ENCODE measurements at regions not wholly inside any gene's neighbourhood (a gene's known extent, or its start where the extent isn't known, plus 50 kb on each side); places are given as distances from the start of the nearest gene placed in this dataset.

DNA sequence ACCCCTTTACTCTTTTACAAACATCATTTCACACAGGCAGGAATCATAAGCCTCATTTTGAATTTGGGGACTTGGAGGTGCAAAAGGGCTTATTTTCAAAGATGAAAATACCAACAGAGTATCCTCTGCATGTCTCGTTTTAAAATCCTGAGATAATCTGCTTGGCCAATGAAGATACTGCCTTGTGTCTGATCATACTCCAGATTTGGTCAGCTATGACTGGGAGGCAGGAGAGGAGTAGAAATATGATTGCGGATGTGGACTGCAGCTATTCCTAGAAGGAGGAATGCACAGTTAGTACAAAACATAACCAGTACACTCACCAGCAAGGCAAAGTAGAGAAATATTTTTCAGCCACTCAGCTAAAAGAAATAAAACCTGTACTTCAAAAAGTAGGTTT lies 342.3 kb downstream of the RPRM start:
- H3K27ac ChIP-seq (ENCODE audit: low read depth in 2 of 2, low read length in 1 of 2) = no peak overlapping the region
- H3K4me3 ChIP-seq (ENCODE audit: low read depth in 2 of 2, low read length in 1 of 2) = no peak overlapping the region
- no peak overlapping the region for H3K4me2 ChIP-seq
- CTCF ChIA-PET = interaction anchor here (0.9 kb wide), 1 partner anchor 9 kb away, joined by 3 read pairs; no protein-coding TSS in a partner anchor
- H3F3A ChIP-seq (replicated peaks; ENCODE audit: insufficient read depth) = no peaks in the 10 kb centered on the region
- 14% methylated on average over 2 of the region's 2 CpGs for WGBS (ENCODE audit: low lambda C conversion rate)
- DNase-seq = no peak
- no peaks in the 10 kb centered on the region for H3K79me2 ChIP-seq (ENCODE audit: insufficient read depth)
- no peak overlapping the region for H3K9ac ChIP-seq
- H4K20me1 ChIP-seq (ENCODE audit: insufficient read depth) = no peaks in the 10 kb centered on the region
- H2AFZ ChIP-seq (ENCODE audit: low read depth) = no peak overlapping the region
- H3K27me3 ChIP-seq (ENCODE audit: insufficient read depth) = no peaks in the 10 kb centered on the region
- no peaks in the 10 kb centered on the region for H3K9me2 ChIP-seq
- TF ChIP-seq TAF1 (IDR thresholded peaks at IDR 0.05; ENCODE audit: borderline replicate concordance, low read depth, low read length) (no peak), SIN3A (IDR thresholded peaks at IDR 0.05; ENCODE audit: borderline replicate concordance, low read depth, low read length) (no peak)
- POLR2A ChIA-PET = no interaction called here
- no peaks in the 10 kb centered on the region for H3K9me3 ChIP-seq
- no peaks in the 10 kb centered on the region for H3K36me3 ChIP-seq (replicated peaks in 1 of 2; ENCODE audit: control insufficient read depth in 1 of 2, insufficient read depth in 2 of 2, low read length in 1 of 2)
- H3K4me1 ChIP-seq (ENCODE audit: control insufficient read depth in 1 of 2, insufficient read depth in 2 of 2, low read depth in 1 of 2, low read length in 1 of 2) = no peaks in the 10 kb centered on the region

- no peak for TF ChIP-seq RCOR1 (IDR thresholded peaks at IDR 0.05; ENCODE audit: low read length)
- TF ChIP-seq, protein P1, sequence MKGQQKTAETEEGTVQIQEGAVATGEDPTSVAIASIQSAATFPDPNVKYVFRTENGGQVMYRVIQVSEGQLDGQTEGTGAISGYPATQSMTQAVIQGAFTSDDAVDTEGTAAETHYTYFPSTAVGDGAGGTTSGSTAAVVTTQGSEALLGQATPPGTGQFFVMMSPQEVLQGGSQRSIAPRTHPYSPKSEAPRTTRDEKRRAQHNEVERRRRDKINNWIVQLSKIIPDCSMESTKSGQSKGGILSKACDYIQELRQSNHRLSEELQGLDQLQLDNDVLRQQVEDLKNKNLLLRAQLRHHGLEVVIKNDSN (IDR thresholded peaks at IDR 0.05; ENCODE audit: borderline replicate concordance, low read depth) = no peak
These were observed 343.8 kb downstream of the RPRM start for GRCh38 chr2:153134725-153135124.

GRCh38 chr2:153133716-153134115 lies 344.8 kb downstream of the RPRM start:
- no peak overlapping the region for H3K4me3 ChIP-seq (ENCODE audit: low read depth in 2 of 2, low read length in 1 of 2)
- no peak overlapping the region for H3K9ac ChIP-seq
- no peaks in the 10 kb centered on the region for H3K4me1 ChIP-seq (ENCODE audit: control insufficient read depth in 1 of 2, insufficient read depth in 2 of 2, low read depth in 1 of 2, low read length in 1 of 2)
- TF ChIP-seq, protein P2, sequence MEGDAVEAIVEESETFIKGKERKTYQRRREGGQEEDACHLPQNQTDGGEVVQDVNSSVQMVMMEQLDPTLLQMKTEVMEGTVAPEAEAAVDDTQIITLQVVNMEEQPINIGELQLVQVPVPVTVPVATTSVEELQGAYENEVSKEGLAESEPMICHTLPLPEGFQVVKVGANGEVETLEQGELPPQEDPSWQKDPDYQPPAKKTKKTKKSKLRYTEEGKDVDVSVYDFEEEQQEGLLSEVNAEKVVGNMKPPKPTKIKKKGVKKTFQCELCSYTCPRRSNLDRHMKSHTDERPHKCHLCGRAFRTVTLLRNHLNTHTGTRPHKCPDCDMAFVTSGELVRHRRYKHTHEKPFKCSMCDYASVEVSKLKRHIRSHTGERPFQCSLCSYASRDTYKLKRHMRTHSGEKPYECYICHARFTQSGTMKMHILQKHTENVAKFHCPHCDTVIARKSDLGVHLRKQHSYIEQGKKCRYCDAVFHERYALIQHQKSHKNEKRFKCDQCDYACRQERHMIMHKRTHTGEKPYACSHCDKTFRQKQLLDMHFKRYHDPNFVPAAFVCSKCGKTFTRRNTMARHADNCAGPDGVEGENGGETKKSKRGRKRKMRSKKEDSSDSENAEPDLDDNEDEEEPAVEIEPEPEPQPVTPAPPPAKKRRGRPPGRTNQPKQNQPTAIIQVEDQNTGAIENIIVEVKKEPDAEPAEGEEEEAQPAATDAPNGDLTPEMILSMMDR (IDR thresholded peaks at IDR 0.05) = no peak
- TF ChIP-seq, protein P3, sequence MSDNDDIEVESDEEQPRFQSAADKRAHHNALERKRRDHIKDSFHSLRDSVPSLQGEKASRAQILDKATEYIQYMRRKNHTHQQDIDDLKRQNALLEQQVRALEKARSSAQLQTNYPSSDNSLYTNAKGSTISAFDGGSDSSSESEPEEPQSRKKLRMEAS (IDR thresholded peaks at IDR 0.05; ENCODE audit: low read depth) = no peak
- TF ChIP-seq RAD21 (IDR thresholded peaks at IDR 0.05; ENCODE audit: low read length) (no peak), EZH2phosphoT487 (IDR thresholded peaks at IDR 0.05; ENCODE audit: borderline replicate concordance, low read depth) (no peak), RFX5 (IDR thresholded peaks at IDR 0.05; ENCODE audit: low read length) (no peak), RCOR1 (IDR thresholded peaks at IDR 0.05; ENCODE audit: low read length) (no peak), NFIC (IDR thresholded peaks at IDR 0.05; ENCODE audit: borderline replicate concordance) (no peak), RXRA (IDR thresholded peaks at IDR 0.05; ENCODE audit: borderline replicate concordance, low read depth) (no peak), GATA2 (CRISPR knock-in tag; IDR thresholded peaks at IDR 0.05) (no peak)
- TF ChIP-seq, protein P4, sequence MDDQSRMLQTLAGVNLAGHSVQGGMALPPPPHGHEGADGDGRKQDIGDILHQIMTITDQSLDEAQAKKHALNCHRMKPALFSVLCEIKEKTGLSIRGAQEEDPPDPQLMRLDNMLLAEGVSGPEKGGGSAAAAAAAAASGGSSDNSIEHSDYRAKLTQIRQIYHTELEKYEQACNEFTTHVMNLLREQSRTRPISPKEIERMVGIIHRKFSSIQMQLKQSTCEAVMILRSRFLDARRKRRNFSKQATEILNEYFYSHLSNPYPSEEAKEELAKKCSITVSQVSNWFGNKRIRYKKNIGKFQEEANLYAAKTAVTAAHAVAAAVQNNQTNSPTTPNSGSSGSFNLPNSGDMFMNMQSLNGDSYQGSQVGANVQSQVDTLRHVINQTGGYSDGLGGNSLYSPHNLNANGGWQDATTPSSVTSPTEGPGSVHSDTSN (IDR thresholded peaks at IDR 0.05) = no peak
- WGBS (ENCODE audit: low lambda C conversion rate) = 3% methylated on average over 4 of the region's 4 CpGs
- no peak overlapping the region for H2AFZ ChIP-seq (ENCODE audit: low read depth)
- CTCF ChIA-PET = interaction anchor here (0.9 kb wide), 1 partner anchor 9 kb away, joined by 3 read pairs; no protein-coding TSS in a partner anchor
- no peak overlapping the region for H3K4me2 ChIP-seq
- DNase-seq = no peak
- H3K9me3 ChIP-seq = no peaks in the 10 kb centered on the region
- no peaks in the 10 kb centered on the region for H3K36me3 ChIP-seq (replicated peaks in 1 of 2; ENCODE audit: control insufficient read depth in 1 of 2, insufficient read depth in 2 of 2, low read length in 1 of 2)
- H3K27ac ChIP-seq (ENCODE audit: low read depth in 2 of 2, low read length in 1 of 2) = no peak overlapping the region
- no peaks in the 10 kb centered on the region for H4K20me1 ChIP-seq (ENCODE audit: insufficient read depth)
- POLR2A ChIA-PET = no interaction called here
- no peaks in the 10 kb centered on the region for H3K27me3 ChIP-seq (ENCODE audit: insufficient read depth)
- no peaks in the 10 kb centered on the region for H3K79me2 ChIP-seq (ENCODE audit: insufficient read depth)
- no peaks in the 10 kb centered on the region for H3F3A ChIP-seq (replicated peaks; ENCODE audit: insufficient read depth)
- no peaks in the 10 kb centered on the region for H3K9me2 ChIP-seq

More at GRCh38 chr2:153134725-153135124, 343.8 kb downstream of the RPRM start:
- POLR2A ChIA-PET = no interaction called here
- Histone ChIP-seq H3K9me3 (no peaks in the 10 kb centered on the region), H3K27me3 (ENCODE audit: insufficient read depth) (no peaks in the 10 kb centered on the region), H3K4me1 (ENCODE audit: control insufficient read depth in 1 of 2, insufficient read depth in 2 of 2, low read depth in 1 of 2, low read length in 1 of 2) (no peaks in the 10 kb centered on the region), H2AFZ (ENCODE audit: low read depth) (no peak overlapping the region), H3K4me3 (ENCODE audit: low read depth in 2 of 2, low read length in 1 of 2) (no peak overlapping the region), H3K9me2 (no peaks in the 10 kb centered on the region), H3K9ac (no peak overlapping the region), H3K79me2 (ENCODE audit: insufficient read depth) (no peaks in the 10 kb centered on the region), H3K4me2 (no peak overlapping the region), H4K20me1 (ENCODE audit: insufficient read depth) (no peaks in the 10 kb centered on the region), H3K36me3 (replicated peaks in 1 of 2; ENCODE audit: control insufficient read depth in 1 of 2, insufficient read depth in 2 of 2, low read length in 1 of 2) (no peaks in the 10 kb centered on the region), H3K27ac (ENCODE audit: low read depth in 2 of 2, low read length in 1 of 2) (no peak overlapping the region), H3F3A (replicated peaks; ENCODE audit: insufficient read depth) (no peaks in the 10 kb centered on the region)
- WGBS (ENCODE audit: low lambda C conversion rate) = 0% methylated on average over 1 of the region's 1 CpG
- no peak for DNase-seq
- CTCF ChIA-PET = interaction anchor here (0.8 kb wide), 1 partner anchor 35 kb away, joined by 3 read pairs; no protein-coding TSS in a partner anchor
